Adrenal gland (tissue), 9 donors: ENCODE measurements at regions not wholly inside any gene's neighbourhood (a gene's known extent, or its start where the extent isn't known, plus 50 kb on each side); places are given as distances from the start of the nearest gene placed in this dataset.

Source experiments
- DNase-seq, 7 donors: peaks; one replicate each; pipeline ENCODE4 v3.0.0-alpha.2; 2019 to 2020
- H3K27ac ChIP-seq, 5 donors: fragments of 200-600 bp; sonication (generic) in 4 of 5; 1 replicate in 3 of 5; 2 replicates in 2 of 5; pipeline versions ENCODE4 v1.5.1 to v1.8.0; 2016 to 2020; ENCODE audit warnings: mild to moderate bottlenecking in 1 of 5
- H3K27me3 ChIP-seq: fragments of 200-600 bp; 2 replicates; pipeline ENCODE4 v1.8.0; 2021
- H3K36me3 ChIP-seq, 2 donors: fragments of 200-600 bp; replicated peaks in 1 of 2; 1 replicate in 1 of 2; 2 replicates in 1 of 2; pipeline versions ENCODE4 v1.5.1 to v1.8.0; 2018 to 2022
- H3K4me1 ChIP-seq, 2 donors: fragments of 200-600 bp; replicated peaks in 1 of 2; 1 replicate in 1 of 2; 2 replicates in 1 of 2; pipeline versions ENCODE4 v1.5.1 to v1.8.0; 2018 to 2021
- H3K4me3 ChIP-seq, 4 donors: fragments of 200-600 bp; sonication (generic) in 3 of 4; one replicate each; pipeline ENCODE4 v1.5.1; 2016 to 2018
- H3K9me3 ChIP-seq, 3 donors: fragments of 200-600 bp; sonication (generic) in 1 of 3; replicated peaks in 1 of 3; 1 replicate in 2 of 3; 2 replicates in 1 of 3; pipeline versions ENCODE4 v1.5.1 to v1.8.0; 2016 to 2021
- CTCF ChIP-seq, 6 experiments: fragments of 450-650 bp in 4 of 6; fragments of 200-600 bp in 2 of 6; sonication (generic) in 1 of 6; IDR thresholded peaks; 1 replicate in 5 of 6; 2 replicates in 1 of 6; pipeline versions ENCODE4 v1.5.1 to v1.8.0; 2016 to 2021; ENCODE audit warnings: antibody characterized with exemption in 6 of 6, mild to moderate bottlenecking in 2 of 6, moderate library complexity in 1 of 6
- POLR2A ChIP-seq, 2 donors: fragments of 450-650 bp; IDR thresholded peaks; one replicate each; pipeline ENCODE4 v1.6.1; 2017; ENCODE audit warnings: antibody characterized with exemption in 2 of 2, mild to moderate bottlenecking in 2 of 2, moderate library complexity in 1 of 2
- WGBS, 4 donors: extraction: QIAGEN DNeasy Blood & Tissue Kit in 2 of 4; methylation state at CpG; one replicate each; pipeline versions ENCODE4 v1.1.5 to v1.1.7; 2013 to 2017; 5-methylcytosine and 5-hydroxymethylcytosine counted together
- intact Hi-C, 2 donors: fragments of 100-400 bp; cut with DNase I; formaldehyde crosslinking; loops; one replicate each; pipeline versions ENCODE4 v1.14.1 to v1.15.0; 2022 to 2023
- donor health status: healthy with polysubstance abuse.
- donor health status: Bipolar disorder and iron deficiency.
- donor health status: DM: yes; HTN: yes; CAD: no.
- donor health status: DM: no; HTN: no; CAD: no.
- donor health status: DM: no; HTN: no; CAD: no.

- no peak for DNase-seq
- intact Hi-C loops, result no loop called here
- WGBS, 4 donors, result 67 to 81% (median 71%) methylated on average over 1 of the region's 1 CpG
- H3K36me3 ChIP-seq, result no peaks in the 10 kb centered on the region
- no peaks in the 10 kb centered on the region for H3K9me3 ChIP-seq
- H3K4me3 ChIP-seq, result no peak overlapping the region
- H3K27ac ChIP-seq, result no peak overlapping the region
- H3K27me3 ChIP-seq, result no peaks in the 10 kb centered on the region
- TF ChIP-seq POLR2A (IDR thresholded peaks at IDR 0.05) (no peak), CTCF (IDR thresholded peaks at IDR 0.05) (no peak)
- no peaks in the 10 kb centered on the region for H3K4me1 ChIP-seq
Observed at GRCh38 chr2:49342156-49342555, 187.8 kb upstream of the FSHR start.

GRCh38 chr2:49335546-49335945 lies 181.2 kb upstream of the FSHR start:
- Histone ChIP-seq H3K4me1 (no peaks in the 10 kb centered on the region), H3K4me3 (no peak overlapping the region), H3K27ac (no peak overlapping the region), H3K27me3 (no peaks in the 10 kb centered on the region), H3K36me3 (no peaks in the 10 kb centered on the region), H3K9me3 (no peaks in the 10 kb centered on the region)
- whole genome bisulfite sequencing, 4 donors, result 65 to 76% (median 71%) methylated on average over 5 of the region's 5 CpGs
- no peak for DNase-seq
- intact Hi-C loops, result no loop called here
- TF ChIP-seq CTCF (IDR thresholded peaks at IDR 0.05), result no peak
- TF ChIP-seq POLR2A (IDR thresholded peaks at IDR 0.05), result no peak

GRCh38 chr2:49332415-49332814 lies 178.1 kb upstream of the FSHR start:
- Histone ChIP-seq H3K9me3 (no peaks in the 10 kb centered on the region), H3K27ac (no peak overlapping the region), H3K4me3 (no peak overlapping the region), H3K4me1 (no peaks in the 10 kb centered on the region), H3K27me3 (no peaks in the 10 kb centered on the region), H3K36me3 (no peaks in the 10 kb centered on the region)
- TF ChIP-seq POLR2A (IDR thresholded peaks at IDR 0.05), result no peak
- TF ChIP-seq CTCF (IDR thresholded peaks at IDR 0.05), result no peak
- no peak for DNase-seq
- WGBS, 4 donors, result 69 to 82% (median 74%) methylated on average over 1 of the region's 1 CpG
- intact Hi-C loops, result no loop called here

- TF ChIP-seq CTCF (IDR thresholded peaks at IDR 0.05), result no peak
- DNase-seq, result no peak
- intact Hi-C loops, result no loop called here
- Histone ChIP-seq H3K27me3 (no peaks in the 10 kb centered on the region), H3K36me3 (no peaks in the 10 kb centered on the region), H3K4me1 (no peaks in the 10 kb centered on the region), H3K27ac (no peak overlapping the region), H3K9me3 (no peaks in the 10 kb centered on the region), H3K4me3 (no peak overlapping the region)
- WGBS, 4 donors, result 55 to 65% (median 58%) methylated on average over 1 of the region's 1 CpG
Observed at GRCh38 chr2:49318531-49318930, 164.2 kb upstream of the FSHR start.
